Stomach (tissue), 4 donors: ENCODE measurements at regions not wholly inside any gene's neighbourhood (a gene's known extent, or its start where the extent isn't known, plus 50 kb on each side); places are given as distances from the start of the nearest gene placed in this dataset.

ENCODE experiments used
- CTCF ChIP-seq, 7 experiments: fragments of 450-650 bp in 4 of 7; fragments of 200-600 bp in 3 of 7; sonication (generic) in 3 of 7; IDR thresholded peaks; one replicate each; pipeline ENCODE4 v1.5.1; 2016 to 2019; ENCODE audit warnings: antibody characterized with exemption in 7 of 7, control low read depth in 2 of 7, mild to moderate bottlenecking in 1 of 7
- POLR2AphosphoS5 ChIP-seq, 3 donors: sonication (generic); formaldehyde crosslinking; IDR thresholded peaks; one replicate each; pipeline ENCODE4 v1.6.1; 2016; ENCODE audit warnings: antibody characterized with exemption in 3 of 3

- TF ChIP-seq POLR2AphosphoS5 (IDR thresholded peaks at IDR 0.05), result no peak
- no peak for TF ChIP-seq CTCF (IDR thresholded peaks at IDR 0.05)
These were observed 61.9 kb upstream of the RPL38 start for GRCh38 chr17:74141612-74142011.
